Memory B cell (primary cell): ENCODE measurements at regions not wholly inside any gene's neighbourhood (a gene's known extent, or its start where the extent isn't known, plus 50 kb on each side); places are given as distances from the start of the nearest gene placed in this dataset.

Experiments
- ATAC-seq: fragments of 150-1000 bp; cut with Tn5 transposase; 2 replicates; pipeline ENCODE4 v1.10.0; 2021; ENCODE audit warnings: low read depth, mild to moderate bottlenecking, moderate library complexity
- DNase-seq, 2 donors: peaks; one replicate each; pipeline ENCODE4 v3.0.0; 2022; ENCODE audit warnings: low spot score in 2 of 2
- H3K27ac Mint-ChIP-seq: one replicate; pipeline ENCODE4 v1.8.0; 2022; ENCODE audit warnings: mild to moderate bottlenecking, moderate library complexity, mixed read lengths
- H3K27me3 Mint-ChIP-seq: one replicate; pipeline ENCODE4 v1.8.0; 2022; ENCODE audit warnings: mixed read lengths
- H3K36me3 Mint-ChIP-seq: one replicate; pipeline ENCODE4 v1.8.0; 2022; ENCODE audit warnings: mild to moderate bottlenecking, mixed read lengths
- H3K4me1 Mint-ChIP-seq: one replicate; pipeline ENCODE4 v1.8.0; 2022; ENCODE audit warnings: mixed read lengths
- H3K4me3 Mint-ChIP-seq: one replicate; pipeline ENCODE4 v1.8.0; 2022; ENCODE audit warnings: mild to moderate bottlenecking, moderate library complexity, mixed read lengths
- H3K9me3 Mint-ChIP-seq: one replicate; pipeline ENCODE4 v1.8.0; 2022; ENCODE audit warnings: mixed read lengths

DNA sequence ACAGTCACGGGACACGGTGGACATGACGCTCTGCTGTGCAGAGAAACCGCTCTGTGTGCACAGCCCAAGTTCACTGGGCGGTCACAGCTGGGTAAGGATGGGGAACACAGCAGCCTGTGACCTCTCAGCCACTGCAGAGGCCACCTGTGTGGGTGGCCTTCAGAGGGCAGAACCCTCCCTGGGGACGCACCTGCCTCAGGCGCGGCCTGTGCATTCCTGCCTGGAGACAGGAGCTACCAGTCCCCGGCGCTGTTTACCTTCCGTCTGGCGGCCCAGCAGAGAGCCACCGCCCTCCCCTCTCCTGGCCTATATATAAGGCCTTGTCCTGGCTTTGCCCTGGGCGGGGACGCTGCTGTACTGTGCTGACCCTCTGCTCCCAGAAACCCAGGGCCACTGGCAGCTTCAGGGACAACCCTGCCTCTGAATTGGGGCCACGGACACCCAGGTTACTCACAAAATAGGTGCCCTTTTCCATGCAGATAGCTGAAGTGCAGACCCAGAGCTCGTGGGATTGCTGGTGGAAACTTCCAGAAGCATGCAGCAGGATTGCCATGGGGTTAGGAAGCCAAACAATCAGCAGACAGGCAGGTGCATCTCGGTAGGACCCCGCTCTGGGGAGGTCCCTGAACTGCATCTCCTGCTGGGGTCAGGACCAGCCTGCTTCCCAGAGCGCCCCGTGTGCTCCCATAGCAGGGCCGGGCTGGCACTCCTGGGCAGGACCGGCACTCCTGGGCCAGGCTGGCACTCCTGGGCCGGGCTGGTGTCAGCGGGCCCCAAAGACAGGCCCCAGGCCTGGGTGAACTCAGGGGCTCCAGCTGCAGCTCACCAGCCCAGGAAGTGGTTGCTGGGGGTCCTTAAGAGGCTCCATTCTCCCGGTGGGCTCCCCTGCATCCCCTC is 83.6 kb downstream of the SIK1 start:
- Mint-ChIP-seq H3K27ac (no peak overlapping the region), H3K27me3 (no peaks in the 10 kb centered on the region), H3K36me3 (no peaks in the 10 kb centered on the region), H3K4me1 (peaks cover 18% of the 10 kb centered on the region), H3K4me3 (no peak overlapping the region), H3K9me3 (no peaks in the 10 kb centered on the region)
- no peak for ATAC-seq
- DNase-seq = no peak

DNA sequence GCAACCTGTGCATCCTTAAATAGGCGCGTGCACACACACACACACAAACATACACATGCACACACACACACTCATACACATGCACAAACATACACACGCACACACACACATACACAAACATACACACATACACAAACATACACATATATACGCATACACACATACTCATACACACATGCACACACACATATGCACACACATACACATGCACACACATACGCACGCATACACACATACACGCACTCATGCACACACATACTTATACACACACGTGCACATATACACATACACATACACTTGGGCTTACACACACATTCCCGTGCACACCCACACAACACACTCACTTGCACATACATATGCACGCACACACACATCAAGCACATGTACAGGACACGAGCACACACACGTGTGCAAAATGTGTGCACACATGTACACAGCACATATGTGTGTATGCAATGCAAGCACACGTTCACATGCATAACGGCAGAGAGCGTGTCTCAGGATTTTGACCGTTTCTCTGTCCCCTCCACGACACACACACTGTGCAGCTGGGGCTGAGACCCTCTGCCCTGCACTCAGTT is 84.5 kb downstream of the SIK1 start:
- H3K27ac Mint-ChIP-seq = no peak overlapping the region
- no peak for ATAC-seq
- peaks cover 5% of the 10 kb centered on the region for H3K36me3 Mint-ChIP-seq
- no peak overlapping the region for H3K4me3 Mint-ChIP-seq
- DNase-seq = no peak
- no peaks in the 10 kb centered on the region for H3K27me3 Mint-ChIP-seq
- peaks cover 25% of the 10 kb centered on the region for H3K4me1 Mint-ChIP-seq
- H3K9me3 Mint-ChIP-seq = peaks cover 2% of the 10 kb centered on the region

DNA sequence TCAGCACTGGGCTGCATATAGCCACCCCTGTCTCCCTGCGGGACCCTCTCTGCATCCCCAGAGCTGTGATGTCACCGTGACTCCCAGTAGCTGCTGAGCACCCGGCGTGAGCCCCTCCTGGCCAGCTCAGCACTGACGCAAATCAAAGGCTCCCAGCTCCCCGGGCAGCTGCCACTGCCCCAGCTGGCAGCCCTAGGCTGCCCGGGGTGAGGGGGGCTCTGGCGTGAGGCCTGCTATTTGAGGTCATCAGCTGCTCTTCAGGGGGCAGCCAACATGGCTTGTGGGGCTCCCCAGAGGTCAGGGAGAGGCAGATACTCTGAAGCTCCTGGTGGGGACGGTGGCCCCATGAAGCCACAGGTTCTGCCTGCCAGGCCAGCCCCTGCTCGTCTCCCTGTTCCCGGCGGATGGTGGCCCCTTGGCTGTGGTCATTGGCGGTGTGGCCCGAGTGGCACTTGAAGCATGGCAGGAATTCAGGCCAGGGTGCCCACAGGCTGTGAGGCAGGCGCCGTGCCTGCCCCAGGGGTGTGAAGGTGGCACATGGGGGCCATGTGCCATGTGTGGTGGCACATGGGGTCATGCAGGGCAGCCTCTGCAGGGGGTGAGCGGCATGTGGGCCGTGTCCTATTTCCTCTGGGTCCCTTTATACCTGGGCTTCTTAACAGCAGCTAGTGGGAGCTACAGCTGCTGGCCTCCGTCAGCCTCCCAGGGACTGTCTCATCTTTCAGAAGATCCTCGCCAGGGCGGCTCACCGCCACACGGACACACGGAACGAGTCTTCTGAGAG is 85.4 kb downstream of the SIK1 start:
- DNase-seq (no peak), ATAC-seq (no peak)
- H3K36me3 Mint-ChIP-seq = peaks cover 7% of the 10 kb centered on the region
- H3K9me3 Mint-ChIP-seq = peaks cover 9% of the 10 kb centered on the region
- peaks cover 33% of the 10 kb centered on the region for H3K4me1 Mint-ChIP-seq
- no peak overlapping the region for H3K27ac Mint-ChIP-seq
- H3K4me3 Mint-ChIP-seq = no peak overlapping the region
- H3K27me3 Mint-ChIP-seq = no peaks in the 10 kb centered on the region

DNA sequence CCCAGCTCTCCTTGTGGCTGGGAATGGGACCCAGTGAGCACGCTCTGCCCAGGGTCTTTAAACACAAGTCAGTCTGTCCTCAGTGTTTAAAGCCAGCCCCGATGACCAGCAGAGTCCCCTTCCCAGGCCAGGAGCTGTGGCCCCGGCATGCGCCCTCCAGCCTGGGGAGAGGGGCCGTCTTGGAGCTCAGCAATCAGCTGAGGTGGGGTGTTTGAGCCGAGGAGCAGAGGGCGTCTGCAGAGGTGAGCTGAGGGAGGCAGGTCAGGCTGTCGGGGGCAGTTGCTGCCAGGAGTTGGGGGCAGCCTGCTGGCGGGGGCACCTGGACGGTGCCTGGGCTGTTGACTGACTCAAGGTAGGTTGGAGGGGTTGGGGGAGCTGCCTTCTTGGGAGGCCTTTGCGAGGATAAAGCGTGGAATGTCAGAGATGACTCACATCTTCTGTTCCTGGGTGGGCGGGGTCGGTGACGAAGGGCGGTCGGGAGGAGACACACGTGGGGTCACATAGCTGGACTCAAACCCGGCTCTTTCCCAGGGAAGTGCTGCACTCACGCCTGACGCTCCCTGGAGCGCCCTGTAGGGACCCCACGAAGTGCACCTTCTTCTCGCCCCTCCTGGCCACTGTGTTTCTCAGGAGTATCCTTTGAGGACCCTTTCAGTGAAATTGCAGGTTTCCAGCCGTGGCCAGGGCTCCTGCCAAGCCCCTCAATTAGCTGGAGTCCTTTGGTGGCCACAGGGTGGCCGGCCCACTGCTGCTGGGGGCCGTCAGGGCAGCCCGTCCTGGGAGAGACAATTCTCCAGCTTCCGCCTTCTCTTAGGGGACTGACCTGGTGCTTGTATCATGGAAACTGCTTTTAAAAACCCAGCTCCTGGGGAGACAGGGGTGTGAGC is 86.2 kb downstream of the SIK1 start:
- H3K9me3 Mint-ChIP-seq = peaks cover 12% of the 10 kb centered on the region
- H3K27me3 Mint-ChIP-seq = no peaks in the 10 kb centered on the region
- no peak overlapping the region for H3K27ac Mint-ChIP-seq
- ATAC-seq (no peak), DNase-seq (no peak)
- no peak overlapping the region for H3K4me3 Mint-ChIP-seq
- H3K36me3 Mint-ChIP-seq = peaks cover 7% of the 10 kb centered on the region
- H3K4me1 Mint-ChIP-seq = peaks cover 36% of the 10 kb centered on the region

DNA sequence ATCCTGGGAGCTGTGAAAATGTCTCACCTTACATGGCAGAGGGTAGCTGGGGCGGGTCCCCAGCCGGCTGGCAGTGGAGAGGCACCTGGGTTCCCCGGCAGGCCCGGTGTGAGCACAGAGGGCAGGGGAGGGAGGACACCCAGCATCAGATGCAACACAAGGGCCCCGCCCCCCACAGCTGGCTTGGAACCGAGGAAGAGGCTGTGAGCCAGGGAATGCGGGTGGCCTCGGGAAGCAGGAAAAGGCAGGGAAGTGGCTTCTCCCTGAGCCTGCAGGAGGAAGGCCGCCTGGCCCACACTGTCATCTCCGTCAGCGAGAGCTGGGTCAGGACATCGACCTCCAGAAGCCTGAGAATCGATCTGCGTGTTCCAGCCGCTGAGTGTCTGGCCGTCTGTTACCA is 87.3 kb downstream of the SIK1 start:
- peaks cover 12% of the 10 kb centered on the region for H3K9me3 Mint-ChIP-seq
- peaks cover 7% of the 10 kb centered on the region for H3K36me3 Mint-ChIP-seq
- DNase-seq (no peak), ATAC-seq (no peak)
- H3K27ac Mint-ChIP-seq = no peak overlapping the region
- H3K27me3 Mint-ChIP-seq = no peaks in the 10 kb centered on the region
- no peak overlapping the region for H3K4me3 Mint-ChIP-seq
- H3K4me1 Mint-ChIP-seq = peaks cover 42% of the 10 kb centered on the region

DNA sequence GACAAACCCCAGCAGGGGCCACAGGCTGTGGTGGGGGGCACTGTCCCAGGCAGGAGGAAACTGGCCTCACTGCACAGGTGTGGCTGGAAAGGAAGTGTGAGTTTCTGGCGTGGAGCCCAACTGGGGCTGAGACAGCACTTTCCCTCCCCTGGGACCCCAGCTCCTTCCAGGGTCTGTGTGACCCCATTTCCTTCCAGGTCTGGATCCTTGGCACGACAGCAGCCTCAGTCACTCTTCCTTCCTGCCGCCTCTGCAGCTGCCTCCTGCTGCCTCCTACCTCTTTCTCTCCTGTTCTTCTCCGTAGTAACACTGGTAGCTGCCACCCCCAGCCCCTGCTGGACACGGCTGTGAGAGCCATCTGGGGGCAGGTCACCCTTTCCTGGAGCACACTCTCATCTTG is 88.0 kb downstream of the SIK1 start:
- peaks cover 45% of the 10 kb centered on the region for H3K4me1 Mint-ChIP-seq
- no peaks in the 10 kb centered on the region for H3K27me3 Mint-ChIP-seq
- H3K9me3 Mint-ChIP-seq = peaks cover 13% of the 10 kb centered on the region
- peak overlapping the region; percentile 59 for H3K4me3 Mint-ChIP-seq
- no peak for DNase-seq
- H3K27ac Mint-ChIP-seq = peak overlapping the region; percentile 14
- peaks cover 7% of the 10 kb centered on the region for H3K36me3 Mint-ChIP-seq
- ATAC-seq = no peak

DNA sequence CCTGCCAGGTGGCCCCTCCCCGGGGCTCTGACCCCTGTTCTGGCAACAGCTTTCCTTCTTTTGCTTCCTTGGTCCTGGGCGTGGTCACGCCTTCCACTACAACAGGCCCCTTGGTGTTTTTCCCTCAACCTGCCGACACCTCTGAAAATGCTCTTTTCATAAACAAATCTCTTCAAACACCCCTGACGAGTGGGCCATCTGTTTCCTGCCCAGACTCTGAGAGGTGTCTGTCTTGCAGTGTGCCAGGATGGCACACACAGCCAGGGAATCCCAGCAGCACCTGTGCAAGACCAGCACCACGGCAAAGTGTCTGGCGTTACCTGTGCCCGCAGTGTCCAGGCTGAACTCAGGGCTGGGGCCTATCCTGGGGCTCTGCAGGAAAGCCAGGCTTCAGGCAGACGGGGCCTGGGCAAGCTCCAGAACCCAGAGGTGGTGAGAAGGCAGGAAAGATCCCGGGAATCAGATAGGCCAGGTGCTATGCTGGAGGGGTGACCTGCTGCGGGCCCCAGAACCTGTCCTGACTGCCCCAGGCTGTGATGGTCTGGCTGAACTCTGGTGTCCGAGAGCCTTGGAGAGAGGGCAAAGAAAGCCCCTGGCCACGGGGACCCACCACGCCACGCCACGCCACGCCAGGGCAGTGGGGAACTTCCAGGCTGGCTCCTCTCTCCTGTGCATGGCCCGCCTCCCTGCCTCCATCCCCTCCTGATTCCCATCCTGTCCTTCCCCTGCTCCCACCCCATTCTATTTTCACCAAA is 88.9 kb downstream of the SIK1 start:
- peaks cover 13% of the 10 kb centered on the region for H3K9me3 Mint-ChIP-seq
- H3K36me3 Mint-ChIP-seq = peaks cover 7% of the 10 kb centered on the region
- peak overlapping the region; percentile 32 for H3K4me3 Mint-ChIP-seq
- H3K4me1 Mint-ChIP-seq = peaks cover 45% of the 10 kb centered on the region
- H3K27me3 Mint-ChIP-seq = no peaks in the 10 kb centered on the region
- DNase-seq = no peak
- H3K27ac Mint-ChIP-seq = peak overlapping the region; percentile 86
- ATAC-seq = peak; percentile 61

DNA sequence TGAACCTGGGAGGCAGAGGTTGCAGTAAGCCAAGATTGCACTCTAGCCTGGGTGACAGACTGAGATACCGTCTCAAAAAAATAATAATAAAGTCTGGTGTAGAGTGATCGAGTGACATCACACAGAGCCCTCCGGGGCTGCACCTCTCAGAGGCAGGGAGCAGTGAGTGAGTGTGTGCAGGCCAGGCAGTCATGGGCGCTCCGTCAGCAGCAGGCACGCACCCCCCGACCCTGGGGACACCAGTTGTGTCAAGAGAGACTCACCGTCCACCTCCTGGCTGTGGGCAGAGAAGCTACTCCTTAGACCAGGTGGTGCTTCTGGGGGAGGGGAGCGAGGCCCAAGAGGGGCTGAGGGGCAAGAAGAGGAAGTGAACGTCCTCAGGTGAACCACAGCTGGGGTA is 91.8 kb downstream of the SIK1 start:
- peaks cover 13% of the 10 kb centered on the region for H3K9me3 Mint-ChIP-seq
- peaks cover 39% of the 10 kb centered on the region for H3K4me1 Mint-ChIP-seq
- peaks cover 3% of the 10 kb centered on the region for H3K27me3 Mint-ChIP-seq
- DNase-seq (no peak), ATAC-seq (no peak)
- no peak overlapping the region for H3K4me3 Mint-ChIP-seq
- peak overlapping the region; percentile 70 for H3K27ac Mint-ChIP-seq
- peaks cover 7% of the 10 kb centered on the region for H3K36me3 Mint-ChIP-seq

DNA sequence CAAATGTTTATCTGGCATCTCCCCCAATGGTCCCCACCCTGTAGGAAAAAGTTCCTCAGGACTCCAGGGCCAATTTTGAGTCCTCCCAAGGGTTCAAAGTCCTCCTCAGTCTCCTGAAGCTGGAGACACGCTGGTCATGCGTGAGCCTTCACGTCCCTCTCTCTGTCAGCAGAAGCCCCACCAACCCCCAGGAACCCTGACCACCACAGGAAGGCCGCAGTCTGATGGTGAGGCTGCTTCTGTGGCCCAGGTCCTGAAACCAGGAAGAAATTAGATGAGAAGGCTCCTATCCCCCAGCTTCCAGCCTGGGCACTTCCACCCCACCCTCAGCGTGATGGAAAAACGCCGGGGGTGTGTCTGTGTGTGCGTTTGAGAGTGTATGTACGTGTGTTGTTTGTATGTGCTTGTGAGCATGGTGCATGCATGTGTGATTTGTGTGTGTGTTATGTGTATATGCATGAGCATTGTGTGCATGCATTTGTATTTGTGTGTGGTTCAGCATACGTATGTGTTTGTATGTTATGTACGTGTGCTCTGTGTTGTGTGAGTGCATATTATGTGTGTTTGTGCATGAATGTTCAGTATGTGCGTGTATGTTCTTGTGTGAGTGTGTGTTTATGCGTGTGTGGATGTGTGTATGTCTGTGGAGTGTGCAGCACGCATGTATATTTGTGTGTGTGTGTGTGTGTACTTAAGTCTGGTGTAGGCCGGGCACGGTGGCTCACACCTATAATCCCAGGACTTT is 92.5 kb downstream of the SIK1 start:
- Mint-ChIP-seq H3K27me3 (peaks cover 3% of the 10 kb centered on the region), H3K27ac (no peak overlapping the region), H3K9me3 (peaks cover 13% of the 10 kb centered on the region), H3K4me3 (no peak overlapping the region), H3K36me3 (peaks cover 7% of the 10 kb centered on the region), H3K4me1 (peaks cover 38% of the 10 kb centered on the region)
- no peak for ATAC-seq
- DNase-seq = no peak

DNA sequence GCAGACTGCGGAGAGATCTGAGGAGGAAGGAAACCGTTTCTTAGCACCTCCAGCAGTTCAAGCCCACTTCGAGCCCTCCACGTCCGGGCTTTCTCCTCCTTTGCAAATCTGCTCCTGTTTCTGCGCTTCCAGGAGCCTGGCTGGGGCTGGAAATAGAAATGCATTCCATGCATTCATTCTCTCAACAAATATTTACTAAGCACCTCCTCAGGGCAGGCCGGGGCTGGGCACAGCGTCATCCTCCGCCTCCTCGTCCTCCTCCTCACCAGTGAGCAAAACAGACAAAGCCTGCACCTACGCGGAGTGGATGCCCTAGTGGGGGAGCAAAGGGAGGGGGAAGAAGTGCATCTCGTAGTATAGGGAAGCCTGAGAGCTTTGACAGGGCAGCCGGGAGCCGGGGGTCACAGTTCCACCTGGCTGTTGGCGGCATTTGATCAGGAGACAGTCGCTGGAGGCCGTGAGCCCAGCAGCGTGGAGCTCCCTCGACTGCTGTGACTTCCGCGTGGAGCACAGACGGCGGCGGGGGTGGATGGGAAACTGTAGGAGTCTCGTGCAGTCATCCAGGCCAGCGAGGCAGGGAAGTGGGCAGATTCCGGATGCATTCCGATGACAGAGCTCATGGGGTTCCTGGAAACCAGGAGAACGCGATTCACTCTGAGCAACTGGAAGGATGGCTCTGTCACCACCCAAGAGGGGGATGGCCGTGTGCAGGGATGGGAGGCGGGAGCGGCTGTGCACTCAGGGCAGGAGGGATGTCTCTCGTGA is 93.5 kb downstream of the SIK1 start:
- Mint-ChIP-seq H3K27me3 (peaks cover 3% of the 10 kb centered on the region), H3K36me3 (peaks cover 7% of the 10 kb centered on the region), H3K4me3 (no peak overlapping the region), H3K9me3 (peaks cover 13% of the 10 kb centered on the region), H3K4me1 (peaks cover 29% of the 10 kb centered on the region), H3K27ac (no peak overlapping the region)
- no peak for DNase-seq
- ATAC-seq = no peak

DNA sequence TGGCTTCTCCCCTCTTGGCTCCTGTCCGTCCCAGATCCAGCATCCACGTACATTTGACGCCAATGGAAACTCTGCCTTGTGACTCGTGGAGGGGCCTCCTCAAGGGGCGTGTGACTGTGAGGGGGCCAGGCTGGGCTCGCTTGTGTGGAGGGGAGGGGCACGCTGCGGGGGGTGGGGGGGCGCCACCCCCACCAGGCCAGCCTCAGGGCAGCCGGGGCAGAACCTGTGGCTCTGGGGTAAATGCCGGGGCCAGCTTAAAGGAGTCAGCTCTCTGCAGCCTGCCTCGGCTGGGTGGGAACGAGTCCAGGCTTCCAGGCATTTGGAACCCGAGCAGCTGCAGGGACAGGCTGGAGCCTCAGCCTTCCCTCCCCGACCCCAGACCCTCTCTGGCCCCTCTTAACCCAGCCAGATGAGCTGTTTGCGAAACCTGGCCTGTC is 94.1 kb downstream of the SIK1 start:
- Mint-ChIP-seq H3K27ac (no peak overlapping the region), H3K27me3 (peaks cover 3% of the 10 kb centered on the region), H3K9me3 (peaks cover 13% of the 10 kb centered on the region), H3K4me3 (no peak overlapping the region), H3K36me3 (peaks cover 6% of the 10 kb centered on the region), H3K4me1 (peaks cover 25% of the 10 kb centered on the region)
- ATAC-seq = no peak
- DNase-seq = no peak
